Retinal pigment epithelial cell (primary cell): ENCODE measurements at regions not wholly inside any gene's neighbourhood (a gene's known extent, or its start where the extent isn't known, plus 50 kb on each side); places are given as distances from the start of the nearest gene placed in this dataset.

ENCODE experiments used
- DNase-seq: peaks from one replicate; pipeline ENCODE4 v3.0.0-alpha.2; 2010; ENCODE audit warnings: low read depth
- H3K4me3 ChIP-seq: 2 replicates; pipeline ENCODE4 v1.5.1; 2011; ENCODE audit warnings: mild to moderate bottlenecking, low read length, control low read depth, moderate library complexity
- TF ChIP-seq, protein P1 (sequence below): conservative IDR thresholded peaks from 2 replicates; pipeline ENCODE4 v1.5.1; 2011; ENCODE audit warnings: low read depth, low read length, control low read depth, inconsistent platforms

DNA sequence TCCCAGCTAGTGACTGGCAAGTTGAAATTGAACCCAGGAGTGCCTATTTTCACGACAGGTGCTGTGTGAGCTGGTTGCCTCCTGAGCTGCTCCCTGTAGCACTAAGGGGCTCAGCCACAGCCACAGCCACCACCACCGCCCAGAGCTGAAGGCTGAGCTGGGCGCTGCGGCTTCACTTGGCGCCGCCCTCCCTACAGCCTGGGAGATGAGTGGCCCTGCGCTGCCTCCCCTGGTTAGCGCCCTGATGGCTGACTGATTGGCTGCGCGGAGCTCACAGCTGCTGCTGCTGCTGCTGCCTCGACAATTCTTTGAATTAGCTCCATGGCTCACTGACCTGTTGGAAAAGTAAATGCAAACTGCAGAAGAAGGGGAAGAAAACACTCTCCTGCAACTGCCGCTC lies 91.8 kb upstream of the TMEM132E start:
- no peak for DNase-seq
- H3K4me3 ChIP-seq, result no peak overlapping the region
- TF ChIP-seq, protein P1, sequence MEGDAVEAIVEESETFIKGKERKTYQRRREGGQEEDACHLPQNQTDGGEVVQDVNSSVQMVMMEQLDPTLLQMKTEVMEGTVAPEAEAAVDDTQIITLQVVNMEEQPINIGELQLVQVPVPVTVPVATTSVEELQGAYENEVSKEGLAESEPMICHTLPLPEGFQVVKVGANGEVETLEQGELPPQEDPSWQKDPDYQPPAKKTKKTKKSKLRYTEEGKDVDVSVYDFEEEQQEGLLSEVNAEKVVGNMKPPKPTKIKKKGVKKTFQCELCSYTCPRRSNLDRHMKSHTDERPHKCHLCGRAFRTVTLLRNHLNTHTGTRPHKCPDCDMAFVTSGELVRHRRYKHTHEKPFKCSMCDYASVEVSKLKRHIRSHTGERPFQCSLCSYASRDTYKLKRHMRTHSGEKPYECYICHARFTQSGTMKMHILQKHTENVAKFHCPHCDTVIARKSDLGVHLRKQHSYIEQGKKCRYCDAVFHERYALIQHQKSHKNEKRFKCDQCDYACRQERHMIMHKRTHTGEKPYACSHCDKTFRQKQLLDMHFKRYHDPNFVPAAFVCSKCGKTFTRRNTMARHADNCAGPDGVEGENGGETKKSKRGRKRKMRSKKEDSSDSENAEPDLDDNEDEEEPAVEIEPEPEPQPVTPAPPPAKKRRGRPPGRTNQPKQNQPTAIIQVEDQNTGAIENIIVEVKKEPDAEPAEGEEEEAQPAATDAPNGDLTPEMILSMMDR, result no peak

DNA sequence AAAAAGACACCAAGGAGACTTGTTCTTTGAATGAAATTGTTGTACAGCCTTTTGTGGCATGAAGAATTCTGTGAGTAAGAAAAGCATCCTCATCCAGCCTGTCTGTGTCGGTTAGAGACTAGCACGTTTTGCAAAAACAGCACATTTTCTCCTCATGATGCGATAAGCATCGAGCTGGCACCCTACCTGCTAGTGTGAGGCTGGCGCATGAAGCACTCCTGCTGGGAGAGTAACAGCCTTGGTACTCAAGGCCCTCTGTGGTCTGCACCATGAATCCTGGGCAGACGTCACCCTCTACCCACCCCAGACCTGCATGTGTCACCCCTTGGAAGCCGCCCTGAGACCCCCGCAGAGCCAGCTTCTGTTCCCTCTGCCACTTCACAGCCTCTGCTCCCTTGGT lies 92.6 kb upstream of the TMEM132E start:
- H3K4me3 ChIP-seq, result no peak overlapping the region
- no peak for DNase-seq
- TF ChIP-seq, protein P1, result no peak

DNA sequence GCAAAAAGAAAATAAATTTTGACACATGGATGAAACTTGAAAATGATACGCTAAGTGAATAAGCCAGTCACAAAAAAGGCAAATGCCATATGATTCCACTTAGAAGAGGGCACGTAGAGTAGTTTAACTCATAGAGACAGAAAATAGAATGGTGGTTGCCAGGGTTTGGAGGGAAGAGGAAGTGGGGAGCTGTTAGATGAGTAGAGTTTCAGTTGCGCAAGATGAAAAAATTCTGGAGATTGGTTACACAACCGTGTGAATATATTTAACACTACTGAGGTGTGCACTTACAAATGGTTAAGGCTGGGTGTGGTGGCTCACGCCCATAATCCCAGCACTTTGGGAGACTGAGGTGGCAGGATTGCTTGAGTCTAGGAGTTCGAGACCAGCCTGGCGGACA lies 93.4 kb upstream of the TMEM132E start:
- no peak for DNase-seq
- no peak overlapping the region for H3K4me3 ChIP-seq
- TF ChIP-seq, protein P1, result no peak

DNA sequence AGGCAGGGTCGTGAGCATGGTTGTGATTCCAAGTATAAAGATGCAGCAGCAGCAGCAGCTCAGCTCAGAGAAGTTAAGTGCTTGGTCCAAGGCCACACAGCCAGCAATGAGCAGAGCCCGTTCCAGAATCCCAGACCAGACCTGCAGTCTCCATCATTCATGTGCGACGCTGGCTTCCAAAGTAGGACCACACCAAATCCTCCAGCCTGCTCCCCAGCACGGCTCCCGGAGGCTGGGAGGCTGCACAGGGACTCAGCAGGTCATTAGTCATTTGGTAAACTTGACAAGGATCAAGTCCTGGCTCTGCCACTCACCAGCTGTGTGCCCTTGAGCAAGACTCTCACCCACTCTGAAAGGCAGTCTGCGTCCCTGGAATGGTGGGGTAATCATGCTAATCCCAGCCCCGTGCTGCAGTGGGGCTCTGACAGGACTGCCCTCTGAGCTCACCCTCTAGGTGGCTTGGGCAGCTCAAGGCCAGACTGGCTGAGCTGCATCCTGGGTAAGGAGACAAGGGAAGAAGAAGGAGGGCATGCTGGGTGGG lies 95.1 kb upstream of the TMEM132E start:
- no peak for DNase-seq
- TF ChIP-seq, protein P1, result no peak
- H3K4me3 ChIP-seq, result no peak overlapping the region

DNA sequence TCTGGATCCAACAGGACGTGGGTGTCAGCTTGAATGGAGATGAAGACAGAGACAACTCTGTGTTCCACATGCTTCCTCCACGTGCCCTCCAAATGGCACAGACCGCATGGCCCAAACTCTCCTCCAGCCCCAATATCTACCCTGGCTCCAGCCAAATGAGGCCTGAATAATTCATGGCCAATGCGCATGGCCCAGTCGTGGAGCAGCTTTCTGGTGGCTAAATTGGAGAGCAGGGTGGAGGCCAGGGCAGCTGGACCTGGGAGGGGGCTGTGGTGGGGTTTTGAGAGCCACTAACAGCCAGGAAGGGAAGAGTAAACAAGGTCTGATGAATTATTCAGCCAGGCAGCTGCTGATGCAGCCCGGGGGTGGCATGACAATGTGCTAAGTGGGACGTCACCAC lies 96.7 kb upstream of the TMEM132E start:
- TF ChIP-seq, protein P1, result no peak
- H3K4me3 ChIP-seq, result no peak overlapping the region
- DNase-seq, result no peak

DNA sequence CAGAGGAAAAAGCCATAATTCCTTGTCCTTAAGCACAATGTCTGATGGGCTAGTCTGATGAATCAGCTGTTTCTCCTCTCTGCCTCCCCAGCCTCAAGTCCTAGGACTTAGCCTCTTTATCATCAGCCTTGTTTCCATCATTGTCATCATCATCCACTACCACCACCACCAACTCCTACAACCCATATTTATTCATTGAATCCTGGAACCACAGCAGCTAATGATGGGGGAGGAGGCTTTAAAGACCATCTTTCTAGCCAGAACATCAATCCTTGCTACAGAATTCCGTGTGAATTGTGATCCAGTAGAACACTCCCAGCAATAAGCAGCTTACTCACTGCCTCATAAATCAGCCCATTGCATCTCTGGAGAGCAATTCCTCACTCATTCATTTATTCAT lies 97.6 kb upstream of the TMEM132E start:
- DNase-seq, result no peak
- H3K4me3 ChIP-seq, result no peak overlapping the region
- TF ChIP-seq, protein P1, result no peak

DNA sequence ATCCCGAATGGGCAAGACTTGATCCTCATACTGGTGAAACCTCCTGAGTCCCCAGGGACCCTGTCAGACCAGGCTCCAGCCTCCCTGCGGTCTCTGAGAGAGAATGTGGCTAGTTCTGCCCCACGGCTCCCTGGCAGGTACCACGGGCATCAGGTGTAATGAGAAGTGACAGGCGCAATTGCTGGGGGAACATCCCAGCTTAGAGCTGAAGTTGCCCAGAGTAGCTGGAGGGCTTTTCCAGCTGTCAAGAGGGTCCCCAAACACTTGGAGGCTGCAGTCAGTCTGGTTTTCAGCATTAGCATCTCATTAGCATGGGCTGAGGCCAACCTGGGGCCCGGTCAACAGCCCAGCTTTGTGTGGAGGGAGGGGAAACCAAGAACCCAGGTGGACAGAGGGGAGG lies 100.0 kb upstream of the TMEM132E start:
- TF ChIP-seq, protein P1, result no peak
- no peak for DNase-seq
- H3K4me3 ChIP-seq, result no peak overlapping the region
